Lower lobe of right lung (tissue), 2 donors: ENCODE measurements at regions not wholly inside any gene's neighbourhood (a gene's known extent, or its start where the extent isn't known, plus 50 kb on each side); places are given as distances from the start of the nearest gene placed in this dataset.
"Not testable (repeated sequence)": the region's sequence is repeated elsewhere in the genome, so short reads cannot be mapped to it uniquely, and the experiment has no call there.

Experiments
- ATAC-seq, 2 donors: fragments of 200-7000 bp; cut with Tn5 transposase; one replicate each; pipeline ENCODE4 v1.9.1; 2020 to 2022; ENCODE audit warnings: mild to moderate bottlenecking in 2 of 2, moderate library complexity in 2 of 2
- DNase-seq: peaks from one replicate; pipeline ENCODE4 v3.0.0-alpha.2; 2020
- H3K27ac ChIP-seq: fragments of 200-600 bp; one replicate; pipeline ENCODE4 v1.8.0; 2022
- H3K27me3 ChIP-seq: fragments of 200-600 bp; one replicate; pipeline ENCODE4 v1.8.0; 2022; ENCODE audit warnings: low read depth
- H3K36me3 ChIP-seq: fragments of 200-600 bp; one replicate; pipeline ENCODE4 v1.8.0; 2022; ENCODE audit warnings: mild to moderate bottlenecking
- H3K4me1 ChIP-seq: fragments of 200-600 bp; one replicate; pipeline ENCODE4 v1.8.0; 2022
- H3K4me3 ChIP-seq: fragments of 200-600 bp; one replicate; pipeline ENCODE4 v1.8.0; 2022; ENCODE audit warnings: mild to moderate bottlenecking
- H3K9me3 ChIP-seq: fragments of 200-600 bp; one replicate; pipeline ENCODE4 v1.8.0; 2022
- intact Hi-C: fragments of 100-400 bp; cut with DNase I; formaldehyde crosslinking; loops from one replicate; pipeline ENCODE4 v1.11.0; 2022
- TF ChIP-seq, protein P1 (sequence below): fragments of 200-600 bp; IDR thresholded peaks from one replicate; pipeline ENCODE4 v1.8.0; 2022; ENCODE audit warnings: antibody characterized with exemption, mild to moderate bottlenecking
- donor health status: DM: no; HTN: yes; CAD: no; lungs with severe emphysema.

DNA sequence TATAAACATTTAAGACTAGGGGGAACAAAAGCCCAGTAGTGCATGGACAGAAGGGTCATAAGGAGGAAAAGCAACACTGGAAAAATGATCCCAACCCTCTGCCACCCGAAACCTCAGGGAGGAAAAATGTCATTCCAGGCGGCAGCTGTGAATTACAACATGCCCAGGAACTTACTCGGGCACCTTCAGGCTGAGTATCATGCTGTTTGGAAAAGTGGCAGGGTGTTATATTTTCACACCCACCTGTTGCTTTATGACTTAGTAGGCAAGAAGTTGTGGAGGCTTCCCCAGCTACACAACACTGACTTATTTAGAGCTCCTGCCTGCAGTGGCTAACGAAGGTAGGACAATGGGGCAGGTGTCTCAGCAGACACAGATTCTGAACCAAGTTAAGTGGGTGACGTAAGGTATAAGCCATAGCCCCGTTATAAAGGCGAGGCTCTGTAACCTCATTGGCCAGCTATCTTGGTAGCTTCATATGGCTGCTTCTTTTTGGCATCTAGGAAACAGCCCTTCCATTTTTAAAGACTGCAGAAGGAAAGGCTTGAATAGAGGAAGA, 96.1 kb upstream of the IFNG-AS1 start:
- Histone ChIP-seq H3K27me3 (no peaks in the 10 kb centered on the region), H3K9me3 (no peaks in the 10 kb centered on the region), H3K36me3 (no peaks in the 10 kb centered on the region), H3K4me3 (no peak overlapping the region), H3K4me1 (no peaks in the 10 kb centered on the region), H3K27ac (no peak overlapping the region)
- no peak for DNase-seq
- no peak for ATAC-seq
- TF ChIP-seq, protein P1, sequence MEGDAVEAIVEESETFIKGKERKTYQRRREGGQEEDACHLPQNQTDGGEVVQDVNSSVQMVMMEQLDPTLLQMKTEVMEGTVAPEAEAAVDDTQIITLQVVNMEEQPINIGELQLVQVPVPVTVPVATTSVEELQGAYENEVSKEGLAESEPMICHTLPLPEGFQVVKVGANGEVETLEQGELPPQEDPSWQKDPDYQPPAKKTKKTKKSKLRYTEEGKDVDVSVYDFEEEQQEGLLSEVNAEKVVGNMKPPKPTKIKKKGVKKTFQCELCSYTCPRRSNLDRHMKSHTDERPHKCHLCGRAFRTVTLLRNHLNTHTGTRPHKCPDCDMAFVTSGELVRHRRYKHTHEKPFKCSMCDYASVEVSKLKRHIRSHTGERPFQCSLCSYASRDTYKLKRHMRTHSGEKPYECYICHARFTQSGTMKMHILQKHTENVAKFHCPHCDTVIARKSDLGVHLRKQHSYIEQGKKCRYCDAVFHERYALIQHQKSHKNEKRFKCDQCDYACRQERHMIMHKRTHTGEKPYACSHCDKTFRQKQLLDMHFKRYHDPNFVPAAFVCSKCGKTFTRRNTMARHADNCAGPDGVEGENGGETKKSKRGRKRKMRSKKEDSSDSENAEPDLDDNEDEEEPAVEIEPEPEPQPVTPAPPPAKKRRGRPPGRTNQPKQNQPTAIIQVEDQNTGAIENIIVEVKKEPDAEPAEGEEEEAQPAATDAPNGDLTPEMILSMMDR = no peak
- intact Hi-C loops = no loop called here

DNA sequence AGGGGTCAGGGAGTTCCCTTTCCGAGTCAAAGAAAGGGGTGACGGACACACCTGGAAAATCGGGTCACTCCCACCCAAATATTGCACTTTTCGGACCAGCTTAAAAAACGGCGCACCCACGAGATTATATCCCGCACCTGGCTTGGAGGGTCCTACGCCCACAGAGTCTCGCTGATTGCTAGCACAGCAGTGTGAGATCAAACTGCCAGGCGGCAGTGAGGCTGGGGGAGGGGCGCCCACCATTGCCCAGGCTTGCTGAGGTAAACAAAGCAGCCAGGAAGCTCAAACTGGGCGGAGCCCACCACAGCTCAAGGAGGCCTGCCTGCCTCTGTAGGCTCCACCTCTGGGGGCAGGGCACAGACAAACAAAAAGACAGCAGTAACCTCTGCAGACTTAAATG, 88.8 kb upstream of the IFNG-AS1 start:
- H3K4me1 ChIP-seq, DNase-seq, H3K9me3 ChIP-seq, ATAC-seq, H3K36me3 ChIP-seq, H3K4me3 ChIP-seq, H3K27ac ChIP-seq, H3K27me3 ChIP-seq, intact Hi-C loops: not testable (repeated sequence)

DNA sequence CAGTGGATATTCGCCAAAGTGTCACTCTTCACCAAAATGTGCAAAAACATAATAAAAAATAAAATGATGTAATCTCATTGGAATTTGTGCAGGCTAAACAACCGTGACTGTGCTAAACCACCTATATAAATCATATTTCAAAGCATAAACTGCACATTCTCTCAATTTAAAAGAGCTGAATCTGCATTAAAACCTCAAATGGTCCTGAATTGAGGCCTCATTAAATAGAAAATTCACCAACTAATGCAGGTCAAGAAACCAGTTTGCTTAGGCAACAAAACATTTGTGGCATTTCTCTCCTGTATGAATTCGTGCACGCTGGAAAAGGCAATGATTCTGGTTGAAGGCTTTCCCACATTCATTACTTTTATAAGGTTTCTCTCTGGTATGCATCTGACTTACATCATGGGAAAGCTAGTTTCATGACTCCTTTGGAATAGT, 80.1 kb upstream of the IFNG-AS1 start:
- no peaks in the 10 kb centered on the region for H3K27me3 ChIP-seq
- no peak overlapping the region for H3K4me3 ChIP-seq
- no peaks in the 10 kb centered on the region for H3K4me1 ChIP-seq
- intact Hi-C loops = no loop called here
- H3K9me3 ChIP-seq = no peaks in the 10 kb centered on the region
- no peaks in the 10 kb centered on the region for H3K36me3 ChIP-seq
- no peak for ATAC-seq
- H3K27ac ChIP-seq = no peak overlapping the region
- TF ChIP-seq, protein P1 = no peak
- DNase-seq = no peak

DNA sequence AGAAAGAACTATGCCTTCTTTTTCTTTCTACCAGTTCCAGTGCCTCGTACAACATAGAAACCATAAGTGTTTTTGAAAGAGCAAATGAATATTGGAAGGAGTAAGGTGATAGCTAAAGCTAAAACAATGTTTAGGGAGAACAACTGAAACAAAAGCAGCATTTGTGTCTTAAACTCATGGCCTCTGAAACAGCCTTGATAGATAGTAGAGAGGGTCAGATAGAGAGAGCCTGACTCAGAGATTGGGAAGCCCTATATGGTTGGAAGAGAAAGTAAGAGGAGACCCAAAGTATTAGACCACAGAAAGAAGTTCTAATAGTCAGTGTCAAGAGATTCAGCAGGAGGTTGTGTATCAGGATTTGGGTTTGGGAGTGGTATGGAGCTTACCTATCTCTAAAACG, 79.6 kb upstream of the IFNG-AS1 start:
- TF ChIP-seq, protein P1 = no peak
- no peak for DNase-seq
- no peak overlapping the region for H3K4me3 ChIP-seq
- no peak overlapping the region for H3K27ac ChIP-seq
- H3K36me3 ChIP-seq = no peaks in the 10 kb centered on the region
- H3K4me1 ChIP-seq = no peaks in the 10 kb centered on the region
- no peaks in the 10 kb centered on the region for H3K9me3 ChIP-seq
- intact Hi-C loops = no loop called here
- no peak for ATAC-seq
- no peaks in the 10 kb centered on the region for H3K27me3 ChIP-seq

DNA sequence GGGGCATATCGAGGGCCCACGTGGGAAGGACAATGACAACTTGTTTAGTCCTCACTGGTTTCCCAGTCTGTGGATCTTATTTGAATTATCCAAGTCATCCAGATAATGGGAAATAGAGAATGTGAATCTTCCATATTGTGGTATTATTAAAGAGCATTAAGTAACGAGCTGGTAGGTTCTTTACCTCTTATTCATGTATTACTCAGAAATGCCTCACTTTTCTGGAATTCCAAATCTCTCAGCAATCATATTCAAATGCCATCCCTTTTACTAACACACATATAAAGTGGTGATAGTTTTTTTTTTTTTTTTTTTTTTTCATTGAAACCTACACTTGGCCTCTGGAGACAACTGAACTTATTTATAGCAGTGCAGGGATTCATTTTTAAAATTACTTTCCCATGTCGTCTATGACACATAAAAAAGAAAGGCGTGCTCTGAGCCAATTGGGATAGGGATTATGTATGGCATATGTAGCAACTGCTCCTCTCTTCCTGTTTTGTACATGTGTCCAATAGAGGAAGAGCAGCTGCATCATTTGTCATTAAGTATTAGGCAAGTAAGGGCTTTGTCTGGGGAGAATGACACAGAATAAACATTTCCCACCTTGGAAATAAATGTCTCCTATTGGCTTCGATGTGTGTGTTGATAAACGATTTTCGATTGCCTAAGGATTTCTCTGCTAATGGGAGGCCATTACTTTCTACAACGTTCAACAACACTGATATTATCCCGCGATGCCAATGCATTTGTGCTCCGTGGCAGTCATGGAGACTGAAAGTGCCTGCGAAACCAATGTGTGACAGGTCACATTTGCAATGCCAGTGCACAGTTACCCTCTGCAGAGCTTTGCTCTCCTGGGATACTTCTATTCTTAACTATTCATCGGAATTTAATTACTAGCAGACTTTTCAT, 78.6 kb upstream of the IFNG-AS1 start:
- no peak for ATAC-seq
- TF ChIP-seq, protein P1 = no peak
- no peak overlapping the region for H3K27ac ChIP-seq
- H3K36me3 ChIP-seq = no peaks in the 10 kb centered on the region
- H3K27me3 ChIP-seq = no peaks in the 10 kb centered on the region
- DNase-seq = no peak
- H3K9me3 ChIP-seq = no peaks in the 10 kb centered on the region
- H3K4me3 ChIP-seq = no peak overlapping the region
- H3K4me1 ChIP-seq = no peaks in the 10 kb centered on the region
- intact Hi-C loops = no loop called here

DNA sequence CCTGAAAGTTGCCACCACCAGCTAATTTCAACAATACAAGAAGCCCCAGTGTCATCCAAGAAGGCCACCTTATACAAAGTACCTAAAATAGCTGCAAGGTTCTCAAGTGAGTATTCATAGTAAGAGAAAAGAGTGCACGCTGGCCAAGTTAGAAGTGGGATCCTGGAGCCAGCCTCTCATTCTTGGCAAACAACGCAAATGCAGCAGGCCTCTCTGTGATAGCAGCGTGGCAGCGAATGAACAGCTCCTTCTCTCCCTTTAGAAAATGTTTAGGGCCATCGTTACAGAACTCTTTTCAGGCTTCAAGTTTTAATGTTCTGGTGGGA, 78.0 kb upstream of the IFNG-AS1 start:
- H3K9me3 ChIP-seq = no peaks in the 10 kb centered on the region
- H3K36me3 ChIP-seq = no peaks in the 10 kb centered on the region
- DNase-seq (no peak), ATAC-seq (peak; percentile 45 to 61)
- intact Hi-C loops = no loop called here
- no peak overlapping the region for H3K4me3 ChIP-seq
- no peak overlapping the region for H3K27ac ChIP-seq
- no peaks in the 10 kb centered on the region for H3K4me1 ChIP-seq
- no peaks in the 10 kb centered on the region for H3K27me3 ChIP-seq
- TF ChIP-seq, protein P1 = no peak
